Activated naive CD4-positive, alpha-beta T cell treated with anti-CD3 and anti-CD28 coated beads, Interleukin-2, amount 50 U/mL, for 24 hours (primary cell): ENCODE measurements at regions not wholly inside any gene's neighbourhood (a gene's known extent, or its start where the extent isn't known, plus 50 kb on each side); places are given as distances from the start of the nearest gene placed in this dataset.
"Not testable (repeated sequence)": the region's sequence is repeated elsewhere in the genome, so short reads cannot be mapped to it uniquely, and the experiment has no call there.

Source experiments
- H3K27ac Mint-ChIP-seq: one replicate; pipeline ENCODE4 v1.8.0; 2021; ENCODE audit warnings: mild to moderate bottlenecking, mixed read lengths
- H3K27me3 Mint-ChIP-seq: one replicate; pipeline ENCODE4 v1.8.0; 2021; ENCODE audit warnings: mixed read lengths
- H3K36me3 Mint-ChIP-seq: one replicate; pipeline ENCODE4 v1.8.0; 2021; ENCODE audit warnings: mixed read lengths
- H3K4me1 Mint-ChIP-seq: one replicate; pipeline ENCODE4 v1.8.0; 2021; ENCODE audit warnings: mixed read lengths
- H3K4me3 Mint-ChIP-seq: one replicate; pipeline ENCODE4 v1.8.0; 2021; ENCODE audit warnings: mild to moderate bottlenecking, mixed read lengths
- H3K9me3 Mint-ChIP-seq: one replicate; pipeline ENCODE4 v1.8.0; 2021; ENCODE audit warnings: mixed read lengths

DNA sequence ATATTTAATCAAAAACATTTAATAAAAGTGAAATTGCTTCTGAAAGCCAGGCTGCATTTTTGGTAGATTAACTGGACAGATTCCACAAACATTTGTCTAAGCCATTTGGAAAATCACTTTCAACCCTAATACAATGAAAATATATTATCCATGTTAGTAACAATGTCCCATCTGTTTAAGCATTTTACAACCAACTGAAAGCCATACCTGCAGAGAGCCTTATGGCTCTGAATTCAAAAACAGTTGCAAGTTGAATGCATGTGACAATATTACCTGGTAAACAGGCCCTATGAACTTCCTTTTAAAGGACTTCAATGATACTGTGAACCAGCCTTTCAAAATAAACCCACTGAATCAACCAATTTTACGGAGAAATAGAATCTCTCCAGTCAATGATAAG, 468.1 kb downstream of the BTG1 start:
- Mint-ChIP-seq H3K27me3 (no peaks in the 10 kb centered on the region), H3K4me3 (no peak overlapping the region), H3K4me1 (peaks cover 13% of the 10 kb centered on the region), H3K36me3 (peaks cover 2% of the 10 kb centered on the region), H3K9me3 (no peaks in the 10 kb centered on the region), H3K27ac (no peak overlapping the region)

DNA sequence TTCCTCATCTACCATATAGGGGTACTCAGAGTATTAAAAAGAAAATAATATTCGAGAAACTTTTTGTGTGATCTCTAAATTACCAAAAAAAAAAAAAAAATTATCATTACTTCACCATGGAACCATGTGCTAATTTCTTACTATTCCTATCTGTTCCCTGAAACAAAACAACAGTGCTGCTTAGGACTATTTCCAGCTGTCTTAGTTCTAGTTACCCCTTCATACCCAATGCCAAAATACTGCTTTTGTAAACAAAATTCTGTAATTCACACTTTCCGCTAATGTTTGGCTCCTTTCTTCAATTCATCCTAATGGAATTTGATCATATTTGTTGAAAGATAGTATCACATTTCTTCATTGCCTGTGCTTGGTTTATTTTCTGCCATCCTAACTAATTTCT, 470.2 kb downstream of the BTG1 start:
- no peak overlapping the region for H3K27ac Mint-ChIP-seq
- H3K4me1 Mint-ChIP-seq: peaks cover 20% of the 10 kb centered on the region
- no peaks in the 10 kb centered on the region for H3K27me3 Mint-ChIP-seq
- H3K4me3 Mint-ChIP-seq: no peak overlapping the region
- no peaks in the 10 kb centered on the region for H3K36me3 Mint-ChIP-seq
- H3K9me3 Mint-ChIP-seq: no peaks in the 10 kb centered on the region

DNA sequence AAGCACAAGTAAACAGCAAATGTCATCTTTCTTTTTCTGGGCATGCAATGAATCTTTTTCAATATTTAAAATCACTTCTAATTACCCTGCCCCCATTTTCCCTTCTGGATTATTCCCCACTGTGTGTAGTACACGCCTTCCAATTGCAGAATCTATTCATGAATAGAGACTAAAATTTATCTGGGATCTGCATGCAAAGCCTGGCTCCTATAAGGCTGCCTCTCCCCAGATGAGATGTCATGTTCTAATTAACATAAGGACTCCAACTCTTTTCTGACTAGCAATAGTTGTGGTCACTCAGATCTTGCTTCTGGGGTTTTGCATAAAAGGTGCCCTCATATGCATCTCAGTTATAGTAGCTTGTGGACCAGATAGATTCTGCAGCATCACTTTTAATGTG, 473.5 kb downstream of the BTG1 start:
- H3K27ac Mint-ChIP-seq: no peak overlapping the region
- H3K4me3 Mint-ChIP-seq: no peak overlapping the region
- H3K4me1 Mint-ChIP-seq: peaks cover 37% of the 10 kb centered on the region
- H3K36me3 Mint-ChIP-seq: peaks cover 2% of the 10 kb centered on the region
- peaks cover 6% of the 10 kb centered on the region for H3K9me3 Mint-ChIP-seq
- no peaks in the 10 kb centered on the region for H3K27me3 Mint-ChIP-seq

DNA sequence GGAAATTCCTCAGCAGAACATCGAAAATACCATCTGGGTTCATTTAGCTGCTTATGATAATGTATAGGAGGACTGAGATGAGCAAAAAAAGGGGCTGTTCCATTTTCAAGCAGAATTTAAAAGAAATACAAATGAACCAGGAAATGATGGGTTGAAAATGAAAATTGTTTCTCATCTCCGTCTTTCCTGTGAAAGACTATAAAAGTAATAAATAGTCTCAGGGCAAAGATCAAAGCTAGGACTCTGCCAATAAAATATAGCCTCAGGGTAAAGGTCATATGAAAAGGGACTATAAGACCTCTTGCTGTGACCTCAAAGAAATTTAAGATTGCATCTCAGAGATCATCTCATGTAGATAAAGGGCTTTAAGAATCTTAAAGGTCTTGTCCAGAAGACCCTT, 478.0 kb downstream of the BTG1 start:
- peak overlapping the region; percentile 46 for H3K27ac Mint-ChIP-seq
- peaks cover 2% of the 10 kb centered on the region for H3K36me3 Mint-ChIP-seq
- peaks cover 35% of the 10 kb centered on the region for H3K4me1 Mint-ChIP-seq
- no peak overlapping the region for H3K4me3 Mint-ChIP-seq
- H3K9me3 Mint-ChIP-seq: peaks cover 6% of the 10 kb centered on the region
- no peaks in the 10 kb centered on the region for H3K27me3 Mint-ChIP-seq

DNA sequence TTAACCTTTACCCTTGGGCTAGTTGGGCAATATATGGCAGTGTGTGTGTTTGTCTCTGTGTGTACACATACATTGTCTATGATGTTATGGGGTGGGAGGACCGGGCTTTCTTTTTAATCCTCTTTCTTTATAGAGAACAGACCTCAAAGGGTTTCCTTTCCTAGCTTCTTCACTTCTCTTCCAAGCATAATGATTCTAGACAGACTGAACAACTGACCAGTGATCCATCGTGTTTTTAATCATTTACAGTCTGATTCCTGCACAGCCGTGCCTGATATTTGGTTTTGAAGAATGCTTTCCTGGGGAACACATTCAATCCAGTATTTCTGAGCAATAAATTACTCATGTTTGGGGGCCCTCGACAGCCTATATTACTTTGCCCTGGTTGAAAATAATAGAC, 481.1 kb upstream of the DCN start:
- H3K27me3 Mint-ChIP-seq: no peaks in the 10 kb centered on the region
- peaks cover under 1% of the 10 kb centered on the region for H3K36me3 Mint-ChIP-seq
- H3K4me1 Mint-ChIP-seq: peaks cover 27% of the 10 kb centered on the region
- H3K4me3 Mint-ChIP-seq: no peak overlapping the region
- no peak overlapping the region for H3K27ac Mint-ChIP-seq
- H3K9me3 Mint-ChIP-seq: peaks cover 3% of the 10 kb centered on the region

DNA sequence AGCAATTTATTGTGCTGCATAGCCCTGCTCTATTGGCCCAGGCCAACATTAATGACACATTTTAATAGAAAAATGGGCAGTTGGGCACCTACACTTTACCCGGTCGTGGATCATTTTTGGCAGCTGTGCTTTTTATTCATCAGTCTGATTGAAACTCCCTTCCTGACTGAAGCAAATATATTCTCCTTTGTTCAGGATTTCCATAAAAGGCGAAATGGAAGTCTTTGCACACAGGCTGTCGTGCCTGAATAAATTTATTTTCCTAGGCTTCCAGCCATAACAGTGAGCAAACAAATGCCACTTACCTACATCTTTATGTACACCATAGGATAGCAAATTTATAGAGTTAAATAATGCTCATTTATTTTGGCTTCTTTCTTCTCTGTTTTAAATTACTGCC, 480.7 kb upstream of the DCN start:
- Mint-ChIP-seq H3K9me3 (no peaks in the 10 kb centered on the region), H3K4me1 (peaks cover 27% of the 10 kb centered on the region), H3K27me3 (no peaks in the 10 kb centered on the region), H3K4me3 (no peak overlapping the region), H3K27ac (no peak overlapping the region), H3K36me3 (no peaks in the 10 kb centered on the region)

DNA sequence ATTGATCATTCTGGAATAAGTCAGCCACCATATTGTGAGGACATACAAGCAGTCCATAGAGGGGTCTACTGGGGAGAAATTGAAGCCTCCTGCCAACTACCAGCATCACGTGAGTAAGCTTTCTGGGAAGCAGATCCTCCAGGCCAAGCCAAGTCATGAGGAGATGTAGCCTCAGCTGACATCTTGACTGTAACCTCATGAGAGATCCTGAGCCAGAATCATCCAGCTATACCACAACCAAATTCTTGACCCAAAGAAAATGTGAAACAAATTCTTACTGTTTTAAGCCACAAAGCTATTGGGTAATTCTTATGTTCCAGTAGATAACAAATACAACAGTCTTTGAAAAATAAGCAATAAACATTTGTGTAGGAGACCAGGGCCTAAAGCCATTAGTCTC, 479.4 kb upstream of the DCN start:
- H3K36me3 Mint-ChIP-seq: no peaks in the 10 kb centered on the region
- H3K4me1 Mint-ChIP-seq: peaks cover 28% of the 10 kb centered on the region
- H3K4me3 Mint-ChIP-seq: no peak overlapping the region
- H3K27me3 Mint-ChIP-seq: no peaks in the 10 kb centered on the region
- no peak overlapping the region for H3K27ac Mint-ChIP-seq
- H3K9me3 Mint-ChIP-seq: no peaks in the 10 kb centered on the region

DNA sequence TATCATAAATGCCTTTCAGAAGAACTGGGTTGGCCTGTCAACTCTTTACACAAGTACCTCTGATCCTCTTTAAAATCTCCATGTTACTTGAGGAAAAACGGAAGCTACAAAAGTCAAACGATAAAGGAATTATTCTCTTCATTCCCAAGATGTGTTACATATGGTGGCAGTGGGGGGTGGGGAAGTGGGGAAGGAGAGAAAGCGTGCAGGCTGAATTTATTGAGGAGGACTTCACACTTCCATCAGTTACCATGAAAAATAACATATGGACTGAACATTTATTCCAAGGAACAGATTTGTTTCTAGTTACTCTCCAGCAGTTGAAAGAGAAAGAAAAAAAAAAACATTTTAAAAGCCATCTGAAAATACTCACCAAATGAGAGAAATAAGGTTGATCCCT, 474.4 kb upstream of the DCN start:
- H3K36me3 Mint-ChIP-seq: no peaks in the 10 kb centered on the region
- no peaks in the 10 kb centered on the region for H3K9me3 Mint-ChIP-seq
- no peak overlapping the region for H3K27ac Mint-ChIP-seq
- H3K4me1 Mint-ChIP-seq: peaks cover 29% of the 10 kb centered on the region
- H3K4me3 Mint-ChIP-seq: no peak overlapping the region
- no peaks in the 10 kb centered on the region for H3K27me3 Mint-ChIP-seq

DNA sequence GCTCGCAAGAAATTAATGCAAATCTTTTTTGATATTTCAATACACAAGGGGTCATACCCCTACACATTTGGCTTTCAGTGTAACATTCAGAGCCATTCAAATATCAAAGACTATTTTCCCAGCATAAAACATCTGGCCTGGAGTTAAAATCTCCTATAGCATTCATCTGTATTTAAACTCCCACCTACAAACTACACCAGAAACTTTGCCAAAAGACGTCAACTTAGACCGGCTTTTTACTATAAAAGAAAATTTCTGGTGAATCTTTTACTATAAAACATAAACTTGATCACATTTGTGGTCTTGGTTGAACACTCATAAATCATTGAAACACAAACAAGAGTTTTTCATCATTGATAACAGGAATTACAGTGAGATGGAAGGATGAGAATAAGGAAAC, 473.3 kb upstream of the DCN start:
- H3K27ac Mint-ChIP-seq: no peak overlapping the region
- no peaks in the 10 kb centered on the region for H3K36me3 Mint-ChIP-seq
- no peak overlapping the region for H3K4me3 Mint-ChIP-seq
- peaks cover 29% of the 10 kb centered on the region for H3K4me1 Mint-ChIP-seq
- H3K9me3 Mint-ChIP-seq: no peaks in the 10 kb centered on the region
- H3K27me3 Mint-ChIP-seq: no peaks in the 10 kb centered on the region

DNA sequence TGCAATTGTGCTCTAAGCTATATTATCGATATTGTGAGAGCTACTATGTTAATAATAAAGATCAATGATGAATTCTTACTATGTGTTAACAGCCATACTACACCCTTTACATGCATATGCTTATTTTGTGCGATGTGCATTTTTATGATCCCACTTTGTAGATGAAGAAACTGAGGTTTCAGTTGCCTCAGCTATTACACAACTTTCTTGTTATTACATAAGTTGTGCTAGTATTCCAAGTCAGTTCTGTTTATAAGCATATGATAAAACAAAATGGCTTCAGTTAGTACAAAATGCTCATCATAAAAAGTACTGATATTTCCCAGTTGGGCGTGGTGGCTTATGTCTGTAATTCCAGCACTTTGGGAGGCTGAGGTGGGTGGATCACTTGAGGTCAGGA, 471.5 kb upstream of the DCN start:
- Mint-ChIP-seq H3K9me3 (no peaks in the 10 kb centered on the region), H3K27ac (no peak overlapping the region), H3K36me3 (no peaks in the 10 kb centered on the region)

DNA sequence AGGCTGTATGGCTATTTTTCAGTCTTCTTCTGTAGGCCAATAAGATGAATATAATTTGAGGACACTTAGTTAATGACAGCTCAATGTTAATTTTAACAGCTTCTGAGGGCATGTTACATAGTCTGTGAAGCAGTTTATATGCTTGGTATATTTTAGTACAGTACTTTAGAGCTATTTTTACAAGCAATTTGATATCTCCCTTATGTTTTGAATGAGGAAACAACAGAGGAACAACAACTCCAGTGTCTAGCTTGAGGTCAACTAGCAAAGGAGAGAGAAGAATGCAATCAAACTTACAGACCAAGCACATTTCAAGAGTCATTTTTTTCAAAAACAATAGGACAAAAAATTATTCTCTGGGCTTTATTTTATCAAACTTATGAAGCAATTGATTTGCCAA, 469.1 kb upstream of the DCN start:
- Mint-ChIP-seq H3K27ac (no peak overlapping the region), H3K9me3 (no peaks in the 10 kb centered on the region), H3K4me1 (peaks cover 7% of the 10 kb centered on the region), H3K27me3 (no peaks in the 10 kb centered on the region), H3K4me3 (no peak overlapping the region), H3K36me3 (no peaks in the 10 kb centered on the region)

More for the DNA sequence above, 471.5 kb upstream of the DCN start:
- H3K4me1 Mint-ChIP-seq: peaks cover 29% of the 10 kb centered on the region
- H3K27me3 Mint-ChIP-seq: no peaks in the 10 kb centered on the region
- no peak overlapping the region for H3K4me3 Mint-ChIP-seq

DNA sequence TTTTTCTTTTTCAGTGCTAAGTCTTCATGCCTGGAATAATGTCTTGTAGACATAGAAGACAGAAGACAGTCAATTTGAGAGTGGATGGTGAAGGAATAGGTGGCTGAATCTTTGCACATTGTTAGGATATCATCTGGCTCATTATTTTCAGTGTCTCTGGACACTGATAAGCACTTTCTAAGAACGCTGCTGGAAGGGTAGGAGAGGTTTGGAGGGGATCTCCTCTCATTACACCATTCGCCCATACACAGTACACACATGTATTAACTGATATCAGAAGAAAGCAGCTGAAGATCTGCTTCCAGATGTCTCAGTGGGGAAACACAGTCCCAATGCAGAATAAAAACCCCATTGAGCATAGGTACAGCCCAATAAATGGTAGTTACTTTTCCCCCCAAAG, 461.1 kb upstream of the DCN start:
- Mint-ChIP-seq H3K27me3 (no peaks in the 10 kb centered on the region), H3K36me3 (no peaks in the 10 kb centered on the region), H3K4me1 (no peaks in the 10 kb centered on the region), H3K9me3 (no peaks in the 10 kb centered on the region), H3K4me3 (no peak overlapping the region), H3K27ac (no peak overlapping the region)

DNA sequence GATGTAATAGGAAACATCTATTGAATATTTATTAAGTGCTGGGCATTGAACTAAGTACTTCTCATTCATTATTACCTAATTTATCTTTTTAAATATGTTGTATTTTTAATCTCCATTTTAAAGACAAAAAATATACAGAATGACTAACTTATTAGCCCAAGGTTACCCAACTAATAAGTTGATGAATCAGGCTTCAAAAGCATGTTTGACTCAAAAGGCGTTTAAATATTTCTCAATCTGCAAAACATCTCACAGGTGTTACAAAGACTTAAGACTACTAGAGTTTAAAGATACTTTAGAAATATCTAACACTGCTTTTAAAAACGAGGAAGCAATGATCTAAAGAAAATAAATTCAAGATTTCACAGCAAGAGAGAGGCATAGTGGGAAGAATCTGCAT, 457.4 kb upstream of the DCN start:
- no peak overlapping the region for H3K4me3 Mint-ChIP-seq
- H3K9me3 Mint-ChIP-seq: no peaks in the 10 kb centered on the region
- H3K27ac Mint-ChIP-seq: no peak overlapping the region
- H3K36me3 Mint-ChIP-seq: no peaks in the 10 kb centered on the region
- H3K27me3 Mint-ChIP-seq: no peaks in the 10 kb centered on the region
- no peaks in the 10 kb centered on the region for H3K4me1 Mint-ChIP-seq

DNA sequence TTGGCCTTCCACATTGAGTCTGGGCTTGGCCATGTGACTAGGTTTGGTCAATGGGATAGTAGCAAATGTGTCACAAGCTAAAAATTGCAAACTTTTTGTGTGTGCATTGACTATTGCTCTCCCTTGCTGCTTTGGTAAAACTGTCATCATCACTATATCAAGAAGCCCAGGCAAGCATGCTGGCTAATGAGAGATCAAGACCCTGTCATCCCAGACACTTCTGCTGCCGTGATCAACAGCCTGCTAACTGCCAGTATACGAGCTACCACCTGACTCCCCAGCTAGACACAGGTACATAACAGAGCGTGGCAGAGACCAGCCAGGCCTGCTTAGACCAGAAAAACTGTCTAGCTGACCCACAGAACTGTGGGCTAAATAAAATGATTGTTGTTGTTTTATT, 456.7 kb upstream of the DCN start:
- Mint-ChIP-seq H3K4me1 (no peaks in the 10 kb centered on the region), H3K36me3 (no peaks in the 10 kb centered on the region), H3K27ac (no peak overlapping the region), H3K27me3 (no peaks in the 10 kb centered on the region), H3K9me3 (no peaks in the 10 kb centered on the region), H3K4me3 (no peak overlapping the region)

DNA sequence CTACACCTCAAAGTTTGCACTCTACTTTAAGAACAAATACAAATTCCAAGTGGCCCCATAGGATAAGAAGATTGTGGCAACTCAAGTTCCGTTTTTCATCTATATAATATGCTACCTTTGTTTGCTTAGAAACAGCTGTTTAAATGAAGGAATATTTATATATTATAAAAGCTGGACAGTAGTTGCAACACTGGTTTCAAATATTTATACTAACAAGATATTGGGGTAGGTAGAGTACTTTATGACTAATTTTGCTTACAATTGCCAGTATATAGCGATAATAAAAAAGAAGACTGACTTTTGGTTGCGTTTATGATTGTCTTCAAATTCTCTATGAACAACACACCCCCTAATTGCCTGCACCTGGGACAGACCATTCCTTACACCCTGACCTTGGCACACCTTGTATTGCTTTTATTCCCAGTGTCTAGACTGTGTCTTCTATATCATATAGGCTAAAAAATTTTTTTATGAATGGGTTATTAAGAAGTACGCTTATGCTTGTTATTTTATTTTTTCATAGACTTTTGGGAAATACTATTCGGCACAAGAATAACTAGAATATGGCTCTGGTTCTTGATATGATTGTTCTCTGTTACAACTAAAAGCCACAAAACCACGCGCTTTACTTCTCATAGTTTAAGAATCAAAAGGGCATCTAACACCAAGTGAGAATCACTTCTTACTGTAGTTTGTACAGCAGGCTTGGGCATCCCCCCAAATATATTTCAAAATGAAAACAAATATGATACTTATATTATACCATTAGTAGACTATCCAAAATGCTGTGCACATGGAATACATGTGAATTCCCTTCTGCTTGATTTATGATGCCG, 455.4 kb upstream of the DCN start:
- Mint-ChIP-seq H3K4me1 (no peaks in the 10 kb centered on the region), H3K27me3 (no peaks in the 10 kb centered on the region), H3K27ac (no peak overlapping the region), H3K9me3 (no peaks in the 10 kb centered on the region), H3K4me3 (no peak overlapping the region), H3K36me3 (no peaks in the 10 kb centered on the region)

DNA sequence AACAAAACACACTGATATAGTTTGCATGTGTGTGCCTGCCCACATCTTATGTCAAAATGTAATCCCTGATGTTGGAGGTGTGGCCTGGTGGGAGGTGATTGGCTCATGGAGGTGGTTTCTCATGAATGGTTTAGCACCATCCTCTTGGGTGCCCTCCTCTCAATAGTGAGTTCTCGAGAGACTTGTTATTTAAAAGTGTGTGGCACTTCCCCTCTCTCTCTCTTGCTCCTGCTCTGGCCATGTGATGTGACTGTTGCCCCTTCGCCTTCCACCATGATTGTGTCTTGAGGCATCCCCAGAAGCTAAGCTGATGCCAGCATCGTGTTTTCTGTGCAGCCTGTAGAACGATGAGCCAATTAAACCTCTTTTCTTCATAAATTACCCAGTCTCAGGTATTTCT, 454.1 kb upstream of the DCN start:
- Mint-ChIP-seq H3K9me3 (no peaks in the 10 kb centered on the region), H3K4me1 (no peaks in the 10 kb centered on the region), H3K36me3 (no peaks in the 10 kb centered on the region), H3K27me3 (no peaks in the 10 kb centered on the region), H3K27ac (no peak overlapping the region), H3K4me3 (no peak overlapping the region)

DNA sequence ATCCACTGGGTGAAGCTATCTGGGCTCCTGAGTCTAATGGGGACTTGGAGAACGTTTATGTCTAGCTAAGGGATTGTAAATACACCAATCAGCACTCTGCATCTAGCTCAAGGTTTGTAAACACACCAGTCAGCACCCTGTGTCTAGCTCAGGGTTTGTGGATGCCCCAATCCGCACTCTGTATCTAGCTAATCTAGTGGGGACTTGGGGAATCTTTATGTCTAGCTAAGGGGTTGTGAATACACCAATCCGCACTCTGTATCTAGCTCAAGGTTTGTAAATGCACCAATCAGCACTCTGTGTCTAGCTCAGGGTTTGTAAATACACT, 451.7 kb upstream of the DCN start:
- not testable (repeated sequence) for H3K9me3 Mint-ChIP-seq, H3K4me1 Mint-ChIP-seq, H3K27ac Mint-ChIP-seq, H3K27me3 Mint-ChIP-seq, H3K36me3 Mint-ChIP-seq
- H3K4me3 Mint-ChIP-seq: peak overlapping the region; percentile 11
